NCI-H524 treated with DMSO at 0.1 percent for 48 hours (cell line): ENCODE measurements at regions not wholly inside any gene's neighbourhood (a gene's known extent, or its start where the extent isn't known, plus 50 kb on each side); places are given as distances from the start of the nearest gene placed in this dataset.

Experiments used
- DNase-seq: peaks from one replicate; lab custom pipeline; 2025; lab: John Stamatoyannopoulos, UW

- no peak for DNase-seq
Observed at GRCh38 chr9:14560194-14560593, 133.0 kb downstream of the ZDHHC21 start.

DNA sequence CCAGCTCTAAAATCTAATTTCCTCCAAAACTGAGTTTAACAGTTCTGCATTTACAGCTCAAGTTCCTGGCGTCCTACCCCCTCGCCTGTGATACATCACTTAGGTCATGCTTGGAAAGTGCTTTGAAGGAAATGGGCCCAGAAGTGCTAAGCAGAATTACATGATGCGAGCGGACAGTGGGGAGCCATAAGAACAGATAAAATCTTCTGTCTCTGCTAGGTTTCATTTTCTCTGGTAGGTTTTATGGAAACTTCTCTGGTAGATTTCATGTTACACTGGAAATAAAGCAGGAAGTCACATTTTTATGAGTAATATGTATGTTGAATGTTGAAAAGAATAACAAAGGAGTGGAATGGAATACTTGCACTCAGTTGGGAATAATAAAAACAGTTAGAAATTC is 138.3 kb downstream of the ZDHHC21 start:
- DNase-seq, result no peak

DNA sequence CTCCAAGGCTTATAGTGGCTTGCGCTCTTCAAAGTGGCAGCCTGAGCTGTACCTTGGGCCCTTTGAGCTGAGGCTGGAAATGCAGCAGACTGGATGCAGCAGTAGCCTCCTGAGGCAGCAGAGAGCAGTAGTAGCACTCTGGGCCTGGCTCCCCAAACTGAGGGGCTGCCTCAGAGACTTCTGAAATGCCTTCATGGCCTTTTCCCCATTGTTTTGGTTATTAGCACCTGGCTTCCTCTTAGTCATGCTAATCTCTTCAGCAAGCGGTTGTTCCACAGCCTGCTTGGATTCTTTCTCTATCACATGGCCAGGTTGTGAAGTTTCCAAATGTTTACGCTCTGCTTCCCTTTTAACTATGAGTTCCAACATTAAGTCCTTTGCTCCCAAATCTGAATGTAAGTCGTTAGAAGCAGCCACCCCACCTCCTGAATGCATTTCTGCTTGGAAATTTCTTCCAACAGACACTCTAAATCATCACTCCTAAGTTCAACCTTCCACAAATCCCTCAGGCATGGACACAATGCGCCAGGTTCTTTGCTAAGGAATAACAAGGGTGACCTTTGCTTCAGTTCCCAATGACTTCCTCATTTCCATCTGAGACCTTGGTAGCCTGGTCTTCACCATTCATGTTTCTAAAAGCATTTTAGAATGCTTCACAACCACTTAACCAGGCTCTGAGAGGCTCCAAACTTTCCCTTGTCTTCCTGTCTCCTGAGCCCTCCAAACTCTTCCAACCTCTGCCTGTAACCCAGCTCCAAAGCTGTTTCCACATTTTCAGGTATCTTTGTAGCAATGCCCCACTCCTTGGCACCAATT is 145.8 kb downstream of the ZDHHC21 start:
- DNase-seq, result no peak

DNA sequence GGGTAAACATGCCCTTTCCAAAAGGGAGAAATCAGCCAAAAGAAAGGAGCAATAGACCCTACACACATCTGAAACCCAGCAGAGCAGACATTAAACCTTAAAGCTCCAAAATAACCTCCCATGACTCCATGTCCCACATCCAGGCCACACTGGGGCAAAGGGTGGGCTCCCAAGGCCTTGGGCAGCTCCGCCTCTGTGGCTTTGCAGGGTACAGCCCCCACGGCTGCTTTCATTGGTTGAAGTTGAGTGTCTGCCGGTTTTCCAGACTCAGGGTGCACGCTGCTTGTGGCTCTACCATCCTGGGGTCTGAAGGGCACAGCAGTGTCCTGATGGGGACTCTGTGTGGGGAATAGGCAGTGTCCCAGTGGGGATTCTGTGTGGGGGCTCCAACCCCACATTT is 146.5 kb downstream of the ZDHHC21 start:
- DNase-seq, result no peak

GRCh38 chr9:14542071-14542470 is 151.2 kb downstream of the ZDHHC21 start:
- no peak for DNase-seq

DNA sequence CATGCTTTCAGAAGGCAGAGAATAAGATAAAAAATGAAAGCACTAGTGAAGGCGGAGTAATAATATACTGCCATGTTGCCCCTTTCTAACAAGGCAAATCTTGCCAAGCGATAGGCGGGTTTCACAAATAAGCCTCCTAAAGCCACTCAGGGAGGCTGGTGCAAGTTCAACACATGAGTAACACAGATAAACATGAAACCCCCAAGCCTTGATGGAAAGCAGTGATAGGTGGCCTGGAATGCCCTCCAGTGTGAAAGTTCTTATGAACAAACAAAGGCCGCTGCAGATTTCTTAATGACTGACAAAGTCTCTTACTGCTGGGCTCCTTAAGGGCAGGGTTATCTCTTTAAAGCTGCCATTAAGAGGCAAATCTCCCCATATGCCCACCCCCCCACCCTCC is 154.7 kb downstream of the ZDHHC21 start:
- DNase-seq, result no peak

DNA sequence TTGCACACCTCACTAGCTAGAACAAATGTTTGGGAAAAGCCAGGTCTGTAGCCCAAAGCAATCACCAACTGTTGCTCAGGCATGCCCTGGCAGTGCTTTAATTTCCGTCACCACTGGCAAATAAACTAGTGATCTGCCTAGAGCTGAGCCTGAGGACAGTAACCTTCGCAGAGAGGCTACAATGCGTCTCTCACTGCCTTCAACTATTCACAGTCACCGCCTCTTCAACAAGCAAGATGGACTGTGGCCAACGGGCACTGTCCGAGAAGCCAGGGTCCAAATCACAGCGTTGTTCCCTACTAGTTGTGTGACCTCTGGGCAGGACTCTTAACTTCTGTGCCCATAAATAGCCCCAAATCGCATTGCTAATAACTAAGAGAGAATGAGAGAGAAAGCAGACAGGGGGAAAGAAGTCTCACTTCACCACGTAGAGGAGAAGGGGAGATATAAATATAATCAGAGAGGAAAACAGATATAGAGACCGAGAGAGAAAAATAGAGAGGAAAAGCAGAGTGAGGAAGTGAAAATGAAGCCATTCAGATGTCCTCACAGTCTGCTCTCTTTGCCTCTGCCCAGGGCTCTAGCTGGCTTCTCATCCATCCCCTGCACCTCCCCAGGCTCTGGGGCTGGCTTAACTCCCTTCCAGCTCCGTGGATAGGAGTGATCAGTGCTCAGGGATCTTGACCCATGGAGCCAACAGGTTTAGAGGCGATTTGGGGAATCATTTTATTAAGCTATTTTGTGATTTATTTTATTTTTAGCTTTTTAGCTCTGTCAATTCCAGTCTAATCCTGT is 157.9 kb downstream of the ZDHHC21 start:
- DNase-seq, result no peak

- no peak for DNase-seq
Observed at GRCh38 chr9:14533867-14534640, 159.2 kb downstream of the ZDHHC21 start.

- no peak for DNase-seq
Observed at GRCh38 chr9:14532456-14533115, 160.6 kb downstream of the ZDHHC21 start.

DNA sequence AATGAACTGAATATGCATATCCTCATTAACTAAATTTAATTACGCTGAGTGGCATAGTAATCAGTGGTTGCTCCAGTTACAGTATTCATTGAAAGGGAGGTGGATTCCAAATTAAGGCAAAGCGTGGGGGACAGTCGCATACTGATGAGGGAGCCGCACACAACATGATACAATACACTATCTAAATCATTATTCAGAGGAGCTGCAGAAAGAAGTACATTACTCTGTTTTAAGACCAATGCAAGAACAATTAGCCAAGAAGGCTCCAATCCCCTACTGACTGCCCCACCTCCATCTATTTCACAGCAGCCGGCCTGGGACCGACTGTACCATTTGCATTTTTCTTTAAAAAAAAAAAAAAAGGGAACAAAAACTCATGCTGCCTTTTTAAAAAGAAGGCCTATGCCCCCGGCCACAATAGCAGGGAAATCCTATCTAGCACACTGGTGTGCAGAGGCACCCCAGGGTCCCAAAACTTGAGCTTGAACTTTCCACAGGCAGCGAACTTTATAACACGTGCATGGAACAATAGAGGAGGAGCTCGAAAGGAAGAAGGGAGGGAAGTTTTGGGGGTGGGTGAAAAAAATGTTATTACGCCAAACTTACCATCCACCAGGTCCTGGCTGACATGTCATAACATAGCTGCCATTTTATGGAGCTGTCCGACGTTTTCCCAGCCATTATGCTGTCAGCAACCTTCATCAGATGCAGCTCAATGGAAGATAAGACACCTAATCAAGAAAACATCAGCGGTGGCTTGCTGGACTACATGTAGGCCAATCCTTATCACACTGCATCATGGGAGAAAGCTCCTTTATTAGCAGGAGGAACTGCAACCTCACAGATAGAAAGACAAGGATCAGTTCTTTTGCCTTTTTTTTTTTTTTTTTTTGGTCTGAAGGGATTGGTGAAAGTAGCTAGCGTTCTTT is 161.6 kb downstream of the ZDHHC21 start:
- DNase-seq, result no peak

- DNase-seq, result no peak
Observed at GRCh38 chr9:14530841-14531240, 162.4 kb downstream of the ZDHHC21 start.

DNA sequence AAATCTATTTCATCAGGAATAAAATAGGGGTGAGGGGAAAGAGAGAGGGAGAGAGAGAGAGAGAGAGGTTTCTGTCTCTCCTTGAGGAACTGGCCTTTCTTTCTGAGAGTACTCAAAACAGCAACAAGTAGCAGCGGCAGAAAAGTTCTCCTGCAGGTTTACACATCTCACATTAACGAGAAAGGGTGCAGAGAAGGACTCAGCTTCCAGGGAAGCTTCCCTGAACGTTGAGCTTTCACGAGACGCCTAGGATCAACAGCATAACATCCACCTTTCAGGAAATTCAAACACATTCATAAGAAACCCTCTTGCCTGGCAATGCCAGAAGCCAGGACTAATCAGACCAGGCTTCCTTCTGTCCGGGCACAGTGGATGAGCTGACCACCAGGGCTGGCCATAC is 162.9 kb downstream of the ZDHHC21 start:
- no peak for DNase-seq

DNA sequence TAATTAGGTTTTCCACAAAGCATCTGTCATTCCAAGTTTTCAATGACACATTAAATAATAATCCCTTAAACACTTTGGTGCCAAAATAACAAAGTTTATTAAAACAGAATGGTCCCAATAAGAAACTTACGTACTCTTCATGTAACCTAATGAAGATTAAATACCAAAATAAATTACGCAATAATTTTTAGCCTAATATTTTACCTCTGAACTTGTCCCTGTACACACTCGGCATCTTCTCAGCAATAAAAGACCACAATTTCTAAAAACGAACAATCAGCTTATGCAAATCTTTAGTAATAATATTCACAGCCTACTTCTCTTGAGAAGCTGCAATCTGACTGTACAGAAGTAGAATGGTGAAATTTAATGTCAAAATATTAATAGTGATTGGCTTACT is 163.6 kb downstream of the ZDHHC21 start:
- DNase-seq, result no peak

- no peak for DNase-seq
Observed at GRCh38 chr9:14529054-14529453, 164.2 kb downstream of the ZDHHC21 start.

GRCh38 chr9:14526504-14526903 is 166.7 kb downstream of the ZDHHC21 start:
- no peak for DNase-seq

DNA sequence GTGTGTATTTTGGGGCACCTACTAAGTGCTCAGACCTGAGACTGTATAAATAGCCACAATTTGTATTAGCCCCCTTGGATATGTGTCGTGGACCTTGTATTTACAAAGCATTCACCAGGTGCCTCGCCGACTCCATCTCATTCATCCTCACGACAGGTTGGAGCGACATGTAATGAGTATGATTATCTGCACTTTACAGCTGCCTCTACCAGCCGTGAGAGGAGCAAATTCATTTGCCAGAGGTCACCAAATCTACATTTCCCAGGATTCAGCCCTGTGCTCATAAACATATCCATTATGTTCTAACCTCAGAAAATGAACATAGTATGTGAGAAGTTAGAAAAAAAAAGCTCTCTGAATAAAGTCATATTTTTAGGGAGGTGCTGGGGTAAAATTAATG is 167.4 kb downstream of the ZDHHC21 start:
- no peak for DNase-seq

- no peak for DNase-seq
Observed at GRCh38 chr9:14524873-14525515, 168.2 kb downstream of the ZDHHC21 start.

GRCh38 chr9:14523545-14523944 is 169.7 kb downstream of the ZDHHC21 start:
- no peak for DNase-seq

DNA sequence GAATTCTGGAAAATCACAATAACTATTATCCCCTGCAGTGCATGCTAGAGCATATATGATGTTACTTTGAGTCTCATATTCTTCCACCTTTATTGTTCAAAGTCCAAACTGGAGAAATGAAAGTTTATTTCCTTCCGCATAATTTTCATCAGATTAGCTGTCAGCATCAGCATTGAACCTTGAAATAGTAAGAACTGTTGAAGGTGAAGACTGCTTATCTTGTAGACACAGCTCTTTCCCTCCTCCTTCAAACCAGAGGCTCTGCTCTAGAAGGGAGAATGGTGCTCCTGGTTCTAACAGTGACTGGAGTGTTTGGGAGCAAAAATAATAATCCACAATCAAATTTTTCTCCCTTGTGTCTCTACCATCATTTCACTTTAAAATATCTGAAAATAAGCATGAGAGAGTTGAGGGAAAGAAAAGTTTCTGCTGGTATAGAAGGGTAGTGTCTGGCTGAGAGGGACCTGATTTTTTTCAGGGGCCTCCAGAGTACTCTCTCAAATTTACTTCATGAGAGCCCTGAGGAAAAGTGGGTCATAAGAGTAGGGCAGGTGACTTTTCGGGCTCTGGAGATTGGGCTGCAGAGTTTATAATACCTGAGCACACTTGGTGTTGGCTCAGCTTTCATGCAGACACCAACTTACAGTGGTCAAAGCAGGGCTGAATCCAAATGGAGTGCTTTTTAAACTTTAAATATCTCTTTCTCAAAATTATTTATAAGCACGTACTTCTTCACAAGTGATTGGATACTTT is 170.4 kb downstream of the ZDHHC21 start:
- DNase-seq, result no peak

- no peak for DNase-seq
Observed at GRCh38 chr9:14520341-14520740, 172.9 kb downstream of the ZDHHC21 start.
